DMS53 (cell line): ENCODE measurements at regions not wholly inside any gene's neighbourhood (a gene's known extent, or its start where the extent isn't known, plus 50 kb on each side); places are given as distances from the start of the nearest gene placed in this dataset.
A peak's percentile ranks its signal among the peaks of the same experiment; 100 is the strongest.

ENCODE experiments used
- DNase-seq: peaks from one replicate; lab custom pipeline; 2025; lab: John Stamatoyannopoulos, UW

GRCh38 chr13:67664502-67664901, 434.4 kb upstream of the PCDH9 start:
- DNase-seq = no peak

- no peak for DNase-seq
Observed at GRCh38 chr13:67662997-67663396, 432.9 kb upstream of the PCDH9 start.

- DNase-seq = no peak
Observed at GRCh38 chr13:67652887-67653286, 422.8 kb upstream of the PCDH9 start.

DNA sequence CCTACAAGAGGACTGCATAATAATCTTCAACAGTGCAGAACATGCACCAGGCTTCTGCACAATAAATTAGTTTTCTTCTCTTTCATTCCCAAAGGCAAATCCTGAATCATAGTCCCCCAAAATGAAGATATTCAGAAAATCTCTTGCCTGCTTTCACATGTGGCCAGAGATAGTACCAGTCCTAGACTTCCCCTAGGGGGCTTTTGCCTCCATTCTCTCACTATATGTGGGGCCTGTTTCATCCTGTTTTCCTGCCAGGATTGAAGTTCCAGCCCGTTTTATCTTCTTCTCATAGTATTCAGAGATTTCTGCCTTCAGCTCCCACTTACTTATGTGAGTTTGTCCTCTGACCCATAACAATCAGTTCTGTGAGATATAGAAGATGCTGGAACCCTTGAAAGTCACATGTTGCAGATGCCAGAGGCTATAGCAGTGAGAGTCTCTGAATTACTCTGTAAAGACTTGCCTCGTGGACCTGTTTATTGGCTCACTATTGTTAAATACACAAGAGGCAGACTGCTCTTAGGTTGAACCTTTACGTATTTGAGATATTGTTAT, 421.9 kb upstream of the PCDH9 start:
- no peak for DNase-seq

- DNase-seq = no peak
Observed at GRCh38 chr13:67650471-67650870, 420.3 kb upstream of the PCDH9 start.

DNA sequence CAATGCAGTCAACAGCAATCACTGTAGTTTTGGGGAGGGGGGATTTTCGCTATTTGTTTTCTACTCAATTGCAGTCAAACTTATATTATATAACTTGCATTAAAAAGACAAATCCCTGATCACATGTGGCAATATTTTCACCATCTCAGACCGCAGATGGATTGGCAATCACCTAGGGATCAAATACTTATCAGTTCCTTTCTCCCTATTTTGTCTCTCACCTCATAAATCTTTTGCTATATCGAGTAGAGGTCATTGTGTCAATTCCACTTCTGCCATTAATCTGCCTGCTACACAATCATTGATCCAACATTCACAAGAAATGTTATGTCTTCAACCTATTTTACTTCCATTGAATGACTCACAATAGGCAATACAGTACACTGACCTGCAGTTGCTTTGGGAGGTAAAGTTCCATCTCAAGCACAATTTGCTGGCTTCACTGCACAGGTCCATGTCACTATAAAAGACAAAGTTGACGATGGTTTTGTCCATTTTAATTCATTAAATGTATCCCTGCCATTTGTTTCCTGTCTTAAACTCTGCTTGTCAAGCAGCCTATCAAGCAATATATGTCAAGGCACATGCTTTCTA, 415.8 kb upstream of the PCDH9 start:
- no peak for DNase-seq

DNA sequence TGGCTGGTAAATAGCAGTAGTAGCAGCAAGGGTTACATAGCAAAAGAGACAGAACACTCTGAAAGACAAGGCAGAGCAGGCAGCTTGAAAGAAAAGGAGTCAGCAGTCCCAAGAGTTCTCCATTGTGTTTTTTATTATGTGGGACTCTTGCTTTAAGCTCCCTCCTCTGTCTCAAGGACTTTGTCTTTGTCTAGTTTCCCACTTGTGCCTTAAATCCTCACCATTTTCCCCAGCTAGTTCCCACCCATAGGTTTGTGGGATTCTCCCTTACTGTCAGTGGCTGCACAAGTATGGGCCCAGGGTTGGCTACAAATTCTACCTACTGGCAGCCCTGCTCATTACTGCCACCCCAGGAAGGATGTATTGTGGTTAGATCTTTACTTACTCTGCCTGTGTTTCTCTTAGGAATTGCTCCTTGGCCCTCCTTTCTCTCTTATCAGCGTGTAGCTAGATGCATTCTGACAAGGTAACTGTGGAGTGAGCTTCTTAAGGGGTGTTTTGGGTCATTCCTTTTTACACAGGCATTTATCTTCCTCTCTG, 413.4 kb upstream of the PCDH9 start:
- DNase-seq = no peak

DNA sequence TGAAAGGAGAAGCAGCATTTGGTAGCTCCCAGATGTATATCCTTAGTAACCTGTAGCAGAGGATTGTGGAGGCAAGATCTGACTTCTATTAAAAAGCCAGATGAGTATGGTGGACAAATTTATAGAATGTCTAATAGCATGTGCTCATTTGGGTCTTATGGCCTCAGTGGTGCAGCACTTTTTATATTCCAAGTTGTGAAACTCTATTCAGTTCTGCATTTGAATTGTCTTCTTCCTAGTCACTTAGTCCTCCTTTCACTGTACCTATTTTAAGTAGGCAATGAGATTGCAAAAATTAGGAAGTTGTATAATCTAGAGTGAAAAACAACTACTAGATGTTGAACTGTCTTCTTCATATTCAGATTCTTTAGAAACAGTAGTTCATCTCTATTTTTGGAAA, 412.5 kb upstream of the PCDH9 start:
- no peak for DNase-seq

- no peak for DNase-seq
Observed at GRCh38 chr13:67635754-67636153, 405.6 kb upstream of the PCDH9 start.

DNA sequence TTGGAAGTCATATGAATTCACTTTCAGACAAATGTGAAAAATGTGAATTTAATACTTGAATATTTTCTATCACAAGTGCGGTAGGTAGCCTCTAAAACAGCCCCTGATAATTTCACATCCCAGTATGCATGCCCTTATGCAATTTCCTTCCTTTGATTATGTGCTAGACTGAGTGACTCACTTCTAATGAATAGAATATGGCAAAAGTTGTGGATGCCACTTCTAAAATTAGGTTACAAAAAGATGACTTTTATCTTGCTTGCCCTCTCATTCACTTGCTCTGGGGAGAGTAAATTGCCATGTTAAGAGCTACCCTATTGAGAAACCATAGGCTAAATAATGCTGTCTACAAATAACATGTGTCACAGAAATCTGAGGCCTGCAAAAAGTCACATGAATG, 402.5 kb upstream of the PCDH9 start:
- no peak for DNase-seq

DNA sequence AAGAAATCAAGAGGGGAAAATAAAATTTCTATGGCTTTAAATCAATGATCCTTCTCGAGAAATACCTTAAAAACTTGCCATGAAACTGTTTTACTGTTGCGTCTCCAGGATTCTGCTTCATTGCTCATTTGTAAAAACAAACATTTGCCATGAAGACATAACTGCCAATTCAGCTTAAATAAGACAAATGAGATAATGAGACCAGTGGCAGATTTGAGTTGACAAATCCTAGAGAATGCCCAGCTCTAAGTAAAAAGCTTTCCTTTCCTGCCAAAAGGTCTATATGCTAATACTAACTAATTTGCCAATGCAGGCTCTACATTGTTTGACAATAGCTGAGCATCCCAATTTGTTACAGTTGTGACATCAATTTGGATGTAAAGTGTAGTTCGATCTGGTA, 400.5 kb upstream of the PCDH9 start:
- no peak for DNase-seq

- no peak for DNase-seq
Observed at GRCh38 chr13:67623630-67624029, 393.5 kb upstream of the PCDH9 start.

DNA sequence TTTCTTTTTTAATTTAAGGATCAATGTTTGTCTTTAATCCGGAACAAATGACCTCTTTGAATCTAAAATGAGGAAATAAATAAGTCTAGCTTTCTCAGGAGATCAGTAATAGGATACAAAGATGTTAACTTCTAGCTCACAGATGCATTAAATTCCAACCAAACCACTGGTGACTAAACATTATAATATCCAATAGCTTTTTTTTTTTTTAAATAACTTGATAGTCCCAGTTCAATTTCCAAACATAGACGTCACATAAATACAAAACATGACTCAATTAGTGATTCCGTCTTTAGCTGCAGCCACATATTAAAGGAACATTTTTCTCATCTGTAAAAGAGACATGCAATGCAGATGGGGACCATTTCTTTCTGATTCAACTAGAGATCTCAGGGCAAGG, 390.5 kb upstream of the PCDH9 start:
- DNase-seq = no peak

DNA sequence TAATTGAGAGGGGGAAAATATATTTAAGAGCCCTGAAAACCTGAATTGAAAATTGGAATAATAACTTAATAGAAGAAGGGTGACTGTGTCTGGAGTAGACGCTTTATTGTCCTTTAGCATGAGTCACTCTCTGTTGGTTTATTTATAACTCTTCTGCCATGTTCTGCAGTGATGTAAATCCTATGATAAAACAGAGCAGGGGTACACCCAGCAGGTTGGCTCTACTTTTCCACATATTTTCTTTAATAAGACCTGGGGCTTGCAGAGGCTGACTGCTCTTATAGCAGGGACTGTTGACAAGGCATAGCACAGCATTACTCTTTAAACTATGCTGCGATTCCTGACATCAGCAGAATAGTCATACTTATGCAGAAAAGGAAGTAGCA, 389.9 kb upstream of the PCDH9 start:
- peak; percentile 55 for DNase-seq

DNA sequence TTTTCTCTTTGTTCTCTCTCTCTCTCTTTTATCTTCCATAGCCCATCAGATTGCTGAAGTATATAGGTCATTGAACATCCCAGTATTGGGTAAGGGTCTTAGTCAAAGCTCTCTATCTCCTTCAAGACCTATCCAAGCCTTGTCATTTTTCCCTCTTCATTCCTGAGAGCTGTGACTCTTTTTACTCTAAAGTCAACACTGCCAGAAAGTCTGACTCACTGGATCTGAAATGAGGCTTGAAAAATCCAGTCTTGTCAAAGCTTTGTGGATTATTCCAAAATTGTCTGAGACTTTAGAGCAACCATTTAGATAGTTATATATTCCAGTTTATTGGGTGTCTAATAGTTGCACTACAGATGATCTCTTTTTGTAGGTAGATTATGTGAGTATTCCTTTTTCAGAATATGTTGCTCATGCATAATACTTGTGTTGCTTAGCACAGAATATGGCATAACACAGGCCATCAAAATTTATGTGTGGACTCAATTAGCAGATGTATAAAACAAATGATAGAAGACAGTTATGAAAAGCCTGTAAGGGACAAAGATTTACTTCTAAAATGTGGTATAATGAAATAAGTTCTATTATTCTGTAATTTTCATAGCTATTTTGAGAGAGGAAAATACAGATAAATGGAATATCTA, 389.3 kb upstream of the PCDH9 start:
- DNase-seq = peak; percentile 36

DNA sequence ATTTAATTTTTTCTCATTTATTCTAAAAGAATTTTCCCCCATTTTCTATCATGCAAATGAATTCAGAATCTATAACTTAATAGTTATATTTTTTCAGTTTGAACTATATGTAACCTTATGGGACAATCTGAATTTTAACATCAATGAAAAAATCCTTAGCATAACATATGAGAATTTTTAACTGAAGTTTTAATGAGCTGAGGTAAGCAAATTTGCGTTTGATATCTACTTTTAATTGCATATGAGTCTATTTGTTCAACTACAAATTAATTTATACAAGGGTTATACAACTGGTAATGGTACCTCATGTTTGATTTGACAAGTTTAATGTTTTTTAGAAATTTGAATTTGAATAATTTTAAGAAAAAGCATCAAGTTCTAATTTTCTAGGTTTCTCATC, 384.4 kb upstream of the PCDH9 start:
- DNase-seq = no peak

GRCh38 chr13:67614013-67614412, 383.9 kb upstream of the PCDH9 start:
- no peak for DNase-seq

DNA sequence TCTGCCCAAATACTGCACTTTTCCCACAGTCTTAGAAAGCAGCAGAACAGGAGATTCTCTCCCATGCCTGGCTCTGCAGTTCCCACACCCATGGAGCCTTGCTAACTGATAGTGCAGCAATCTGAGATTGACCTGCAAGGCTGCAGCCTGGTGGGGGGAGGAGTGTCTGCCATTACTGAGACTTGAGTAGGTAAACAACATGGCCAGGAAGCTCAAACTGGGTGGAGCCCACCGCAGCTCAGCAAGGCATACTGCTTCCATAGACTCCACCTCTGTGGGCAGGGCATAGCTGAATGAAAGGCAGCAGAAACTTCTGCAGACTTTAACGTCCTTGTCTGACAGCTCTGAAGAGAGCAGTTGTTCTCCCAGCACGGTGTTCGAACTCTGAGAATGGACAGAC, 358.5 kb upstream of the PCDH9 start:
- DNase-seq = no peak

- no peak for DNase-seq
Observed at GRCh38 chr13:67577361-67577760, 347.2 kb upstream of the PCDH9 start.

- DNase-seq = no peak
Observed at GRCh38 chr13:67574320-67575233, 344.4 kb upstream of the PCDH9 start.

- no peak for DNase-seq
Observed at GRCh38 chr13:67568205-67568604, 338.1 kb upstream of the PCDH9 start.

DNA sequence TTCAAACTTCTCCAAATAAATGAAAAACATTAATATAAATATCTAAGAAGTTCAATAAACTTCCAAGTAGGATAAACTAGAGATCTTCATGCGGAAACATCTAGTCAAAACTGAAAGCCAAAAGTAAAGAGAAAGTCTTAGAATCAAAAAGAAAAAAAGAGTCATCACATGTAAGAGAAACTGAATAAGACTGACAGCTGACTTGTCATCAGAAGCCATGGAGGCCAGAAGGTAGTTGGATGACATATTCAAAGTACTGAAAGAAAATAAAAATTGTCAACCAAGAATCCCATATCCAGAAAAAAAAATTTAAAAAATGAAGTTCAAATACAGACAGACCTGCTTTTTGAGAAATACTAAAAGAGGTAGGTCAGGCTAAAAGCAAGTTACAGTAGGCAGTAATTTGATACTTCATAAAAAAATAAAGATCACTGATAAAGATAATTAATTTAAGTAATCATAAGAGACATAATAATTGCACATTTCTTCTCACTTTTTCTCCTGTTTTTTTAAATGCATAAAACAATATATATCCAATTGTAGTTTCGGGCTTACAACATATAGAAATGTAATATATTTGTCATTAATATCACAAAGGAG, 327.6 kb upstream of the PCDH9 start:
- DNase-seq = peak; percentile 5
